NB4 (cell line): ENCODE measurements at regions not wholly inside any gene's neighbourhood (a gene's known extent, or its start where the extent isn't known, plus 50 kb on each side); places are given as distances from the start of the nearest gene placed in this dataset.

ENCODE experiments used
- DNase-seq: peaks from one replicate; pipeline ENCODE4 v3.0.0; 2010; ENCODE audit warnings: low read depth
- H3K4me3 ChIP-seq: one replicate; pipeline ENCODE4 v1.5.1; 2011; ENCODE audit warnings: mild to moderate bottlenecking, low read depth, low read length, moderate library complexity
- MAX ChIP-seq: IDR thresholded peaks from 2 replicates; pipeline ENCODE4 v1.6.1; 2011; ENCODE audit warnings: low read depth, low read length
- MYC ChIP-seq: IDR thresholded peaks from 2 replicates; pipeline ENCODE4 v1.6.1; 2011; ENCODE audit warnings: low read depth, low read length
- POLR2A ChIP-seq: IDR thresholded peaks from 2 replicates; pipeline ENCODE4 v1.6.1; 2011; ENCODE audit warnings: mild to moderate bottlenecking; ENCODE audit not compliant: insufficient read length; ENCODE audit errors: extremely low read depth
- TF ChIP-seq, protein P1 (sequence below): IDR thresholded peaks from one replicate; pipeline ENCODE4 v1.5.1; 2012; ENCODE audit warnings: low read depth, low read length

DNA sequence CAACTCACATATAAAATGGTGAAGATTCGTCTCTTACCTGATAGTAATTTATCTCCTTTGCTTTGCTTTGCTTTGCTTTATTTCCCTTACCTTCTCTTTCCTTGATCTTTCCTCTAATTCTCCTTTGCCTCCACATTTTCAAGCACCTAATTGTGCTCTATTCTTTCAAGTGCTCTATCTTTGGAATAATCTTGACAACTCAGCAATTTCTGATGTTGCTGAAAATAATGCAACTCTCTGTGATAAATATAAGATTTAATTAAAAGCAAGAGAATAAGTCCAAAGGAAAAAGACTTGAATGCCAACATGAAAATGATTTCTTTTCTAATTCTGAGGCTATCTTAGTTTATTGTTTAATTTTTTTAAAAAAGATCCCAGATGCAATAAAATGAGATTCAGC, 139.5 kb upstream of the SYT1 start:
- no peak overlapping the region for H3K4me3 ChIP-seq
- TF ChIP-seq POLR2A (no peak), MYC (no peak), MAX (no peak)
- TF ChIP-seq, protein P1, sequence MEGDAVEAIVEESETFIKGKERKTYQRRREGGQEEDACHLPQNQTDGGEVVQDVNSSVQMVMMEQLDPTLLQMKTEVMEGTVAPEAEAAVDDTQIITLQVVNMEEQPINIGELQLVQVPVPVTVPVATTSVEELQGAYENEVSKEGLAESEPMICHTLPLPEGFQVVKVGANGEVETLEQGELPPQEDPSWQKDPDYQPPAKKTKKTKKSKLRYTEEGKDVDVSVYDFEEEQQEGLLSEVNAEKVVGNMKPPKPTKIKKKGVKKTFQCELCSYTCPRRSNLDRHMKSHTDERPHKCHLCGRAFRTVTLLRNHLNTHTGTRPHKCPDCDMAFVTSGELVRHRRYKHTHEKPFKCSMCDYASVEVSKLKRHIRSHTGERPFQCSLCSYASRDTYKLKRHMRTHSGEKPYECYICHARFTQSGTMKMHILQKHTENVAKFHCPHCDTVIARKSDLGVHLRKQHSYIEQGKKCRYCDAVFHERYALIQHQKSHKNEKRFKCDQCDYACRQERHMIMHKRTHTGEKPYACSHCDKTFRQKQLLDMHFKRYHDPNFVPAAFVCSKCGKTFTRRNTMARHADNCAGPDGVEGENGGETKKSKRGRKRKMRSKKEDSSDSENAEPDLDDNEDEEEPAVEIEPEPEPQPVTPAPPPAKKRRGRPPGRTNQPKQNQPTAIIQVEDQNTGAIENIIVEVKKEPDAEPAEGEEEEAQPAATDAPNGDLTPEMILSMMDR = no peak
- DNase-seq = no peak

DNA sequence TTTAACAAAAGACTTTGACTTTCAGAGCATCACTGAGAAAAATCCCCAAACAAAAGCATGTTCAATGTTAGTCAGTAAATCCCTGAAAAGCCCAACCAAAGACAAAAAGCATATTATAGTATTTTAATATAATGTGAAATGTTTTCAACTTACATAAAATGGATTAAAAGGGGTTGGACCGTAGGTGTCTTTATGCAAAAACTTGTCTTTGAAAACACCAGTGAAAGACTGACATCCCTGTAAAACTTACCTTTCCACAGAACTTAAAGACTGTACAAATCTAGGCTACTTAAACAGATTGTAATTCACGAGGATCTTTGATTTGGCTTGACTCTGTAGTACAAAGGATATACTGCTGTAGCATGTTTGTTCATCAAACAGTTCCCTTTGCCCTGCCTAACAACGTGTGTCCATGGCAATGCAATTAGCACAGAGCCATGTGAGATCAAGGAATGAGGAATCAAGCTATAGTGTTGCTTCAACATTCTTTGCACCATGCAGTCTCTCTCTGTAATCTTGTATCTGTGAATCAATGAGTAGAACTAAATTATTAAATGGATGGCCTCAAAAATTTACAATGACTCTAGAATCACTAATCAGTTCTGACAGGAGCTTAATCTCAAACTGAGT, 138.5 kb upstream of the SYT1 start:
- no peak for DNase-seq
- H3K4me3 ChIP-seq = no peak overlapping the region
- TF ChIP-seq POLR2A (no peak), MYC (no peak), MAX (no peak)
- TF ChIP-seq, protein P1 = no peak

- no peak for DNase-seq
- H3K4me3 ChIP-seq = no peak overlapping the region
- TF ChIP-seq MYC (no peak), POLR2A (no peak), MAX (no peak)
- TF ChIP-seq, protein P1 = no peak
These were observed 137.7 kb upstream of the SYT1 start for GRCh38 chr12:78726854-78727253.

- H3K4me3 ChIP-seq = no peak overlapping the region
- DNase-seq = no peak
- TF ChIP-seq POLR2A (no peak), MYC (no peak), MAX (no peak)
- TF ChIP-seq, protein P1 = no peak
These were observed 132.1 kb upstream of the SYT1 start for GRCh38 chr12:78732481-78732880.

DNA sequence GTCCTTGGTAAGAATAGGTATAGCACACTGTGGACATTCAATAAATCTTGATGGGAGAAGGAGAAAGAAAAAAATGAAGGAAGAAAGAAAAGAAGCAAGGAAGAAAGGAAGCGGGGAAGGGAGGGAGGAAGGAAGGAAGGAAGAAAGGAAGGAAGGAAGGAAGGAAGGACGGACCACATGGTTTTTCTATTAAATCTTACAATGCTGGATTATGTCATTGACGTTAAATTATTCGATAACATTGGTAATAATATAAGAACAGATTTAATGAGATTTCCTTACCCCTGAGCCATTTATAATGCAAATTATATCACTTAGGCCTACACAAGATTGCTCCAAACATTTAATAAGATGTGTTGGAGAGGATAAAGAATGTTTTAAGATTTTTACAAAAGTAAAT, 124.9 kb upstream of the SYT1 start:
- no peak for DNase-seq
- H3K4me3 ChIP-seq = no peak overlapping the region
- TF ChIP-seq MYC (no peak), MAX (no peak), POLR2A (no peak)
- TF ChIP-seq, protein P1 = no peak

GRCh38 chr12:78746001-78746400, 118.6 kb upstream of the SYT1 start:
- H3K4me3 ChIP-seq = no peak overlapping the region
- TF ChIP-seq POLR2A (no peak), MYC (no peak)
- DNase-seq = no peak
